Activated B cell treated with CpG ODN at 0.5 μM for 24 hours (primary cell): ENCODE measurements at regions not wholly inside any gene's neighbourhood (a gene's known extent, or its start where the extent isn't known, plus 50 kb on each side); places are given as distances from the start of the nearest gene placed in this dataset.

Source experiments
- ATAC-seq: fragments of 200-7000 bp; cut with Tn5 transposase; one replicate; pipeline ENCODE4 v1.10.0; 2021; ENCODE audit warnings: low read depth, mild to moderate bottlenecking, moderate library complexity
- CTCF ChIA-PET: fragments of 350-600 bp; sonication (Branson Sonifier 250); formaldehyde crosslinking; loops from one replicate; lab custom pipeline; 2021; ENCODE audit warnings: antibody characterized with exemption; lab: Charles Lee
- POLR2A ChIA-PET: fragments of 350-600 bp; sonication (Branson Sonifier 250); formaldehyde crosslinking; loops from one replicate; lab custom pipeline; 2021; ENCODE audit warnings: antibody characterized with exemption; lab: Charles Lee
- DNase-seq: peaks from one replicate; pipeline ENCODE4 v3.0.0; 2022
- H3K27ac Mint-ChIP-seq: one replicate; pipeline ENCODE4 v1.8.0; 2020; ENCODE audit warnings: mixed read lengths
- H3K27me3 Mint-ChIP-seq: one replicate; pipeline ENCODE4 v1.8.0; 2021; ENCODE audit warnings: mixed read lengths
- H3K36me3 Mint-ChIP-seq: one replicate; pipeline ENCODE4 v1.8.0; 2021; ENCODE audit warnings: low read depth, mixed read lengths
- H3K4me1 Mint-ChIP-seq: one replicate; pipeline ENCODE4 v1.8.0; 2021; ENCODE audit warnings: mixed read lengths
- H3K4me3 Mint-ChIP-seq: one replicate; pipeline ENCODE4 v1.8.0; 2020; ENCODE audit warnings: mild to moderate bottlenecking, mixed read lengths
- H3K9me3 Mint-ChIP-seq: one replicate; pipeline ENCODE4 v1.8.0; 2020; ENCODE audit warnings: mixed read lengths
- intact Hi-C: fragments of 100-400 bp; cut with micrococcal nuclease; formaldehyde crosslinking; loops from one replicate; pipeline ENCODE4 v1.15.1; 2024
- TF ChIP-seq, protein P1 (sequence below): fragments of 200-600 bp; IDR thresholded peaks from one replicate; pipeline ENCODE4 v1.8.0; 2022; ENCODE audit warnings: antibody characterized with exemption, mild to moderate bottlenecking

DNA sequence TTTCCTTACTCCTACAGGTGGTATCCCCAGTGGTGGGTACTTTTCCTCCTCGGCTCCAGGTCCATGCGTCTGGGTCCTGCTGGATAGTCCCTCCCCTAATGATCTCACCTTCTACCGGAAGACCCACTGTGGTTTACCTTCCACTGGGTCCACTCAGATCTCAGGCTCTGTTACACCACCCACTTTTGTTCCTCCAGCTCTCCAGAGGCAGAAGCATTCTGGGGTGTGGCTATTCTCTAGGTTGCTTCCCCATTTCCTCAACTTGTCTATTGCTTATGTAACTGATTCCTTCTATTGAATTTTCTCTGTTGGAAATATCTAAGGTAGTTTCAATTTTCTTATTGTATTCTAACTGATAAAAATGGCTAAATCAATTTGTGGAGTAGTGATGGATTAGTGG, 87.6 kb upstream of the GALNT5 start:
- H3K27me3 Mint-ChIP-seq, result no peaks in the 10 kb centered on the region
- ChIA-PET CTCF (no interaction called here), POLR2A (no interaction called here)
- H3K36me3 Mint-ChIP-seq, result no peaks in the 10 kb centered on the region
- ATAC-seq, result no peak
- no peak overlapping the region for H3K27ac Mint-ChIP-seq
- intact Hi-C loops, result no loop called here
- peaks cover under 1% of the 10 kb centered on the region for H3K9me3 Mint-ChIP-seq
- no peak for DNase-seq
- H3K4me3 Mint-ChIP-seq, result no peak overlapping the region
- TF ChIP-seq, protein P1, sequence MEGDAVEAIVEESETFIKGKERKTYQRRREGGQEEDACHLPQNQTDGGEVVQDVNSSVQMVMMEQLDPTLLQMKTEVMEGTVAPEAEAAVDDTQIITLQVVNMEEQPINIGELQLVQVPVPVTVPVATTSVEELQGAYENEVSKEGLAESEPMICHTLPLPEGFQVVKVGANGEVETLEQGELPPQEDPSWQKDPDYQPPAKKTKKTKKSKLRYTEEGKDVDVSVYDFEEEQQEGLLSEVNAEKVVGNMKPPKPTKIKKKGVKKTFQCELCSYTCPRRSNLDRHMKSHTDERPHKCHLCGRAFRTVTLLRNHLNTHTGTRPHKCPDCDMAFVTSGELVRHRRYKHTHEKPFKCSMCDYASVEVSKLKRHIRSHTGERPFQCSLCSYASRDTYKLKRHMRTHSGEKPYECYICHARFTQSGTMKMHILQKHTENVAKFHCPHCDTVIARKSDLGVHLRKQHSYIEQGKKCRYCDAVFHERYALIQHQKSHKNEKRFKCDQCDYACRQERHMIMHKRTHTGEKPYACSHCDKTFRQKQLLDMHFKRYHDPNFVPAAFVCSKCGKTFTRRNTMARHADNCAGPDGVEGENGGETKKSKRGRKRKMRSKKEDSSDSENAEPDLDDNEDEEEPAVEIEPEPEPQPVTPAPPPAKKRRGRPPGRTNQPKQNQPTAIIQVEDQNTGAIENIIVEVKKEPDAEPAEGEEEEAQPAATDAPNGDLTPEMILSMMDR, result no peak
- H3K4me1 Mint-ChIP-seq, result no peaks in the 10 kb centered on the region

GRCh38 chr2:157170299-157170698, 87.2 kb upstream of the GALNT5 start:
- TF ChIP-seq, protein P1, result no peak

GRCh38 chr2:157172239-157172638, 85.3 kb upstream of the GALNT5 start:
- Mint-ChIP-seq H3K9me3 (no peaks in the 10 kb centered on the region), H3K36me3 (no peaks in the 10 kb centered on the region), H3K27ac (no peak overlapping the region), H3K4me3 (no peak overlapping the region), H3K4me1 (no peaks in the 10 kb centered on the region), H3K27me3 (no peaks in the 10 kb centered on the region)
- ATAC-seq (no peak), DNase-seq (no peak)
- ChIA-PET CTCF (no interaction called here), POLR2A (no interaction called here)
- intact Hi-C loops, result no loop called here
- TF ChIP-seq, protein P1, result no peak

More at GRCh38 chr2:157170299-157170698, 87.2 kb upstream of the GALNT5 start:
- POLR2A ChIA-PET, result no interaction called here
- H3K36me3 Mint-ChIP-seq, result no peaks in the 10 kb centered on the region
- no peaks in the 10 kb centered on the region for H3K27me3 Mint-ChIP-seq
- no peak for DNase-seq
- H3K27ac Mint-ChIP-seq, result no peak overlapping the region
- no peaks in the 10 kb centered on the region for H3K9me3 Mint-ChIP-seq
- no peak for ATAC-seq
- H3K4me1 Mint-ChIP-seq, result no peaks in the 10 kb centered on the region
- intact Hi-C loops, result no loop called here
- CTCF ChIA-PET, result no interaction called here
- no peak overlapping the region for H3K4me3 Mint-ChIP-seq

DNA sequence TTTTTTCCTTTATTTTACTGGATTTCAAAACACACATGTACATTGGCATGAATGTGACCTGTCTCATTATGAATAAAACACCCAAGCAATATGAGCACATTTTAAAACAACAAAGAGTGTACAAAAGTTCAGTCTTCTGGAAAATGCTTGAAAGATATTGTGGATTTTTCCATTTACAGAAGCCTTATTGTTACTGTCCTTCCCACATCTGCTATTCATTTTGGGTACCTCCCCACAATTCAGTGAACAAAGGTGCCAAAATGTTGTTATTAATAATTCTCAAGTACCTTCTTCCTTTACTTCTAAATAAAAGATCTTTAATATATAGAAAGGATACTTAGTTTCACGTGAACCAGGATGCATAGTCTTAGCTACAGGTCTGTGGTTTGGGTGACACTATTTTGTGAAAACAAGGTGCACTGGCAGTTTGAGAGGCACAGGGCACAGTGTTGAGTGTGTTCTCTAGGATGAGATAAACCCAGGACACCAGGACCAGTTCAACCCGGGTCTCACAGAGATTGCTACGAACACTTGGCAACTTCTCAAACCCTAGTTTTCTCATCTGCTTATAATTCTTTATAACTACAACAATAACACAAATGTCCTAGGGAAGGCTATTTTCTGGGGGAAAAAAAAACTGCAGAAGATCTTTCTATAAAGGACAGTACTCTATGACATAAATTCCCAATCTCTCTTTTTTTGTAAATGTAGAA, 84.5 kb upstream of the GALNT5 start:
- H3K27me3 Mint-ChIP-seq, result no peaks in the 10 kb centered on the region
- CTCF ChIA-PET, result no interaction called here
- intact Hi-C loops, result no loop called here
- no peak for DNase-seq
- POLR2A ChIA-PET, result no interaction called here
- H3K4me3 Mint-ChIP-seq, result no peak overlapping the region
- TF ChIP-seq, protein P1, result no peak
- H3K36me3 Mint-ChIP-seq, result no peaks in the 10 kb centered on the region
- no peaks in the 10 kb centered on the region for H3K4me1 Mint-ChIP-seq
- H3K9me3 Mint-ChIP-seq, result no peaks in the 10 kb centered on the region
- H3K27ac Mint-ChIP-seq, result no peak overlapping the region
- no peak for ATAC-seq

- TF ChIP-seq, protein P1, result no peak
- no peak overlapping the region for H3K27ac Mint-ChIP-seq
- ChIA-PET CTCF (no interaction called here), POLR2A (no interaction called here)
- H3K9me3 Mint-ChIP-seq, result no peaks in the 10 kb centered on the region
- intact Hi-C loops, result no loop called here
- ATAC-seq (no peak), DNase-seq (no peak)
- H3K36me3 Mint-ChIP-seq, result no peaks in the 10 kb centered on the region
- no peaks in the 10 kb centered on the region for H3K27me3 Mint-ChIP-seq
- no peaks in the 10 kb centered on the region for H3K4me1 Mint-ChIP-seq
- H3K4me3 Mint-ChIP-seq, result no peak overlapping the region
These were observed 83.7 kb upstream of the GALNT5 start for GRCh38 chr2:157173740-157174184.
